WTC11 (cell line): ENCODE measurements at regions not wholly inside any gene's neighbourhood (a gene's known extent, or its start where the extent isn't known, plus 50 kb on each side); places are given as distances from the start of the nearest gene placed in this dataset.
A peak's percentile ranks its signal among the peaks of the same experiment; 100 is the strongest.

Source experiments
- ATAC-seq: fragments of 200-7000 bp; cut with Tn5 transposase; 2 replicates; pipeline ENCODE4 v1.10.0; 2021; ENCODE audit warnings: mild to moderate bottlenecking, moderate library complexity
- CTCF ChIA-PET: fragments of 300-600 bp; sonication (Branson Sonifier 250); formaldehyde crosslinking; loops from one replicate; lab custom pipeline; 2021; ENCODE audit warnings: antibody characterized with exemption; lab: Charles Lee
- POLR2A ChIA-PET: fragments of 350-600 bp; sonication (Branson Sonifier 250); formaldehyde crosslinking; loops from one replicate; lab custom pipeline; 2021; ENCODE audit warnings: antibody characterized with exemption; lab: Charles Lee
- DNase-seq: peaks from one replicate; pipeline ENCODE4 v3.0.0; 2021; ENCODE audit warnings: low spot score
- H3K27ac Mint-ChIP-seq: 2 replicates; pipeline ENCODE4 v1.8.0; 2021; ENCODE audit warnings: mixed read lengths
- H3K27me3 Mint-ChIP-seq: 2 replicates; pipeline ENCODE4 v1.8.0; 2021; ENCODE audit warnings: low read depth, mild to moderate bottlenecking, moderate library complexity, mixed read lengths
- H3K36me3 Mint-ChIP-seq: 2 replicates; pipeline ENCODE4 v1.8.0; 2021; ENCODE audit warnings: mixed read lengths
- H3K4me1 Mint-ChIP-seq: 2 replicates; pipeline ENCODE4 v1.8.0; 2022; ENCODE audit warnings: mixed read lengths
- H3K4me3 Mint-ChIP-seq: 2 replicates; pipeline ENCODE4 v1.8.0; 2021; ENCODE audit warnings: mild to moderate bottlenecking, moderate library complexity, mixed read lengths
- H3K9me3 Mint-ChIP-seq: 2 replicates; pipeline ENCODE4 v1.8.0; 2021; ENCODE audit warnings: mixed read lengths
- E2F1 ChIP-seq: sonication (generic); formaldehyde crosslinking; IDR thresholded peaks from 2 replicates; pipeline ENCODE4 v1.8.0; 2022; ENCODE audit warnings: mild to moderate bottlenecking, missing genetic modification reagents
- ETV6 ChIP-seq: sonication (generic); formaldehyde crosslinking; IDR thresholded peaks from 2 replicates; pipeline ENCODE4 v1.8.1; 2022; ENCODE audit warnings: mild to moderate bottlenecking, missing genetic modification reagents
- GRHL2 ChIP-seq: fragments of 250-450 bp; sonication (Bioruptor Pico); IDR thresholded peaks from 2 replicates; pipeline ENCODE4 v1.8.0; 2022; ENCODE audit warnings: mild to moderate bottlenecking, moderate library complexity; ENCODE audit not compliant: insufficient replicate concordance, severe bottlenecking
- HMGA2 ChIP-seq: fragments of 250-450 bp; sonication (Bioruptor Pico); IDR thresholded peaks from 2 replicates; pipeline ENCODE4 v1.4.0; 2021; ENCODE audit warnings: mild to moderate bottlenecking, moderate library complexity
- MXD4 ChIP-seq: fragments of 250-450 bp; sonication (Bioruptor Pico); IDR thresholded peaks from 2 replicates; pipeline ENCODE4 v1.8.0; 2021; ENCODE audit warnings: mild to moderate bottlenecking, moderate library complexity, borderline replicate concordance
- NFE2L1 ChIP-seq: sonication (generic); formaldehyde crosslinking; IDR thresholded peaks from 2 replicates; pipeline ENCODE4 v1.8.1; 2023; ENCODE audit warnings: missing genetic modification reagents
- NR1H2 ChIP-seq: sonication (generic); formaldehyde crosslinking; IDR thresholded peaks from 2 replicates; pipeline ENCODE4 v1.9.0; 2021; ENCODE audit warnings: mild to moderate bottlenecking, moderate library complexity, missing genetic modification reagents
- SMAD4 ChIP-seq: sonication (generic); formaldehyde crosslinking; IDR thresholded peaks from 2 replicates; pipeline ENCODE4 v1.8.0; 2022; ENCODE audit warnings: mild to moderate bottlenecking, missing genetic modification reagents
- STAT6 ChIP-seq: sonication (generic); formaldehyde crosslinking; conservative IDR thresholded peaks from 2 replicates; pipeline ENCODE4 v1.8.1; 2023; ENCODE audit warnings: mild to moderate bottlenecking, low read depth, missing genetic modification reagents, moderate library complexity
- TP53 ChIP-seq: sonication (generic); formaldehyde crosslinking; IDR thresholded peaks from 2 replicates; pipeline ENCODE4 v1.8.1; 2023; ENCODE audit warnings: mild to moderate bottlenecking, missing genetic modification reagents
- ZNF263 ChIP-seq: sonication (generic); formaldehyde crosslinking; IDR thresholded peaks from 2 replicates; pipeline ENCODE4 v1.8.1; 2022; ENCODE audit warnings: low read depth, mild to moderate bottlenecking, moderate library complexity, missing genetic modification reagents
- ZNF317 ChIP-seq: sonication (generic); formaldehyde crosslinking; IDR thresholded peaks from 2 replicates; pipeline ENCODE4 v1.8.1; 2023; ENCODE audit warnings: low read depth, mild to moderate bottlenecking, moderate library complexity, missing genetic modification reagents, borderline replicate concordance
- ZNF416 ChIP-seq: fragments of 250-450 bp; sonication (Bioruptor Pico); IDR thresholded peaks from 2 replicates; pipeline ENCODE4 v1.9.0; 2021; ENCODE audit warnings: mild to moderate bottlenecking, inconsistent platforms
- TF ChIP-seq, protein P1 (sequence below): sonication (generic); formaldehyde crosslinking; IDR thresholded peaks from 2 replicates; pipeline ENCODE4 v1.8.0; 2023; ENCODE audit warnings: missing genetic modification reagents, mild to moderate bottlenecking, borderline replicate concordance
- TF ChIP-seq, protein P2 (sequence below): fragments of 250-450 bp; sonication (Bioruptor Pico); IDR thresholded peaks from 2 replicates; pipeline ENCODE4 v1.9.0; 2021; ENCODE audit warnings: mild to moderate bottlenecking
- TF ChIP-seq, protein P3 (sequence below): sonication (generic); formaldehyde crosslinking; IDR thresholded peaks from 2 replicates; pipeline ENCODE4 v1.8.1; 2023; ENCODE audit warnings: mild to moderate bottlenecking, missing genetic modification reagents, borderline replicate concordance

DNA sequence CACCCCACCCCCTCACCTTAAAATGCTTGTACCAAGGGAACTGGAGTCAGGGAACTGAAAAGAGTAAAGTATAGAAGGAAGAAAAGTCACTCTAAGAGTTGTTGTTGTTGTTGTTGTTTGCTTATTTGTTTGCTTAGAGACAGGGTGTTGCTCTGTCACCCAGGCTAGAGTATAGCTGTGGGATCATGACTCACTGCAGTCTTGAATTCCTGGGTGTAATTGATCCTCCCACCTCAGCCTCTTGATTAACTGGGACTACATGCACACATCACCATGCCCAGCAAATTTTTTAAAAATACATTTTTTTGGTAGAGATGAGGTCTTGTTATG lies 681.6 kb upstream of the GJE1 start (continued):
- TF ChIP-seq MXD4 (CRISPR knock-in tag) (no peak), STAT6 (CRISPR knock-in tag) (no peak), HMGA2 (CRISPR knock-in tag) (no peak), ZNF263 (no peak), ZNF416 (CRISPR knock-in tag) (no peak), GRHL2 (CRISPR knock-in tag) (no peak)
- TF ChIP-seq, protein P1, sequence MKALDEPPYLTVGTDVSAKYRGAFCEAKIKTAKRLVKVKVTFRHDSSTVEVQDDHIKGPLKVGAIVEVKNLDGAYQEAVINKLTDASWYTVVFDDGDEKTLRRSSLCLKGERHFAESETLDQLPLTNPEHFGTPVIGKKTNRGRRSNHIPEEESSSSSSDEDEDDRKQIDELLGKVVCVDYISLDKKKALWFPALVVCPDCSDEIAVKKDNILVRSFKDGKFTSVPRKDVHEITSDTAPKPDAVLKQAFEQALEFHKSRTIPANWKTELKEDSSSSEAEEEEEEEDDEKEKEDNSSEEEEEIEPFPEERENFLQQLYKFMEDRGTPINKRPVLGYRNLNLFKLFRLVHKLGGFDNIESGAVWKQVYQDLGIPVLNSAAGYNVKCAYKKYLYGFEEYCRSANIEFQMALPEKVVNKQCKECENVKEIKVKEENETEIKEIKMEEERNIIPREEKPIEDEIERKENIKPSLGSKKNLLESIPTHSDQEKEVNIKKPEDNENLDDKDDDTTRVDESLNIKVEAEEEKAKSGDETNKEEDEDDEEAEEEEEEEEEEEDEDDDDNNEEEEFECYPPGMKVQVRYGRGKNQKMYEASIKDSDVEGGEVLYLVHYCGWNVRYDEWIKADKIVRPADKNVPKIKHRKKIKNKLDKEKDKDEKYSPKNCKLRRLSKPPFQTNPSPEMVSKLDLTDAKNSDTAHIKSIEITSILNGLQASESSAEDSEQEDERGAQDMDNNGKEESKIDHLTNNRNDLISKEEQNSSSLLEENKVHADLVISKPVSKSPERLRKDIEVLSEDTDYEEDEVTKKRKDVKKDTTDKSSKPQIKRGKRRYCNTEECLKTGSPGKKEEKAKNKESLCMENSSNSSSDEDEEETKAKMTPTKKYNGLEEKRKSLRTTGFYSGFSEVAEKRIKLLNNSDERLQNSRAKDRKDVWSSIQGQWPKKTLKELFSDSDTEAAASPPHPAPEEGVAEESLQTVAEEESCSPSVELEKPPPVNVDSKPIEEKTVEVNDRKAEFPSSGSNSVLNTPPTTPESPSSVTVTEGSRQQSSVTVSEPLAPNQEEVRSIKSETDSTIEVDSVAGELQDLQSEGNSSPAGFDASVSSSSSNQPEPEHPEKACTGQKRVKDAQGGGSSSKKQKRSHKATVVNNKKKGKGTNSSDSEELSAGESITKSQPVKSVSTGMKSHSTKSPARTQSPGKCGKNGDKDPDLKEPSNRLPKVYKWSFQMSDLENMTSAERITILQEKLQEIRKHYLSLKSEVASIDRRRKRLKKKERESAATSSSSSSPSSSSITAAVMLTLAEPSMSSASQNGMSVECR (CRISPR knock-in tag) = no peak

- peaks cover 24% of the 10 kb centered on the region for H3K4me1 Mint-ChIP-seq
- POLR2A ChIA-PET = no interaction called here
- peaks cover 6% of the 10 kb centered on the region; the same call in 1 of the 2 replicates for H3K9me3 Mint-ChIP-seq
- H3K36me3 Mint-ChIP-seq = peaks cover 7% of the 10 kb centered on the region
- peak; percentile 72 for ATAC-seq
- H3K27ac Mint-ChIP-seq = peak overlapping the region; percentile 24; the same call in 1 of the 2 replicates
- no peak for TF ChIP-seq NR1H2
- TF ChIP-seq SMAD4 (CRISPR knock-in tag) = no peak
- no peak for TF ChIP-seq GRHL2 (CRISPR knock-in tag)
- no peak for TF ChIP-seq ETV6
- no peak for TF ChIP-seq ZNF317 (CRISPR knock-in tag)
- no peak for TF ChIP-seq NFE2L1 (CRISPR knock-in tag)
- TF ChIP-seq, protein P2, sequence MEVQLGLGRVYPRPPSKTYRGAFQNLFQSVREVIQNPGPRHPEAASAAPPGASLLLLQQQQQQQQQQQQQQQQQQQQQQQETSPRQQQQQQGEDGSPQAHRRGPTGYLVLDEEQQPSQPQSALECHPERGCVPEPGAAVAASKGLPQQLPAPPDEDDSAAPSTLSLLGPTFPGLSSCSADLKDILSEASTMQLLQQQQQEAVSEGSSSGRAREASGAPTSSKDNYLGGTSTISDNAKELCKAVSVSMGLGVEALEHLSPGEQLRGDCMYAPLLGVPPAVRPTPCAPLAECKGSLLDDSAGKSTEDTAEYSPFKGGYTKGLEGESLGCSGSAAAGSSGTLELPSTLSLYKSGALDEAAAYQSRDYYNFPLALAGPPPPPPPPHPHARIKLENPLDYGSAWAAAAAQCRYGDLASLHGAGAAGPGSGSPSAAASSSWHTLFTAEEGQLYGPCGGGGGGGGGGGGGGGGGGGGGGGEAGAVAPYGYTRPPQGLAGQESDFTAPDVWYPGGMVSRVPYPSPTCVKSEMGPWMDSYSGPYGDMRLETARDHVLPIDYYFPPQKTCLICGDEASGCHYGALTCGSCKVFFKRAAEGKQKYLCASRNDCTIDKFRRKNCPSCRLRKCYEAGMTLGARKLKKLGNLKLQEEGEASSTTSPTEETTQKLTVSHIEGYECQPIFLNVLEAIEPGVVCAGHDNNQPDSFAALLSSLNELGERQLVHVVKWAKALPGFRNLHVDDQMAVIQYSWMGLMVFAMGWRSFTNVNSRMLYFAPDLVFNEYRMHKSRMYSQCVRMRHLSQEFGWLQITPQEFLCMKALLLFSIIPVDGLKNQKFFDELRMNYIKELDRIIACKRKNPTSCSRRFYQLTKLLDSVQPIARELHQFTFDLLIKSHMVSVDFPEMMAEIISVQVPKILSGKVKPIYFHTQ (CRISPR knock-in tag) = no peak
- TF ChIP-seq HMGA2 (CRISPR knock-in tag) = no peak
- no peak for TF ChIP-seq TP53 (CRISPR knock-in tag)
- no peak for TF ChIP-seq E2F1 (CRISPR knock-in tag)
- TF ChIP-seq, protein P3, sequence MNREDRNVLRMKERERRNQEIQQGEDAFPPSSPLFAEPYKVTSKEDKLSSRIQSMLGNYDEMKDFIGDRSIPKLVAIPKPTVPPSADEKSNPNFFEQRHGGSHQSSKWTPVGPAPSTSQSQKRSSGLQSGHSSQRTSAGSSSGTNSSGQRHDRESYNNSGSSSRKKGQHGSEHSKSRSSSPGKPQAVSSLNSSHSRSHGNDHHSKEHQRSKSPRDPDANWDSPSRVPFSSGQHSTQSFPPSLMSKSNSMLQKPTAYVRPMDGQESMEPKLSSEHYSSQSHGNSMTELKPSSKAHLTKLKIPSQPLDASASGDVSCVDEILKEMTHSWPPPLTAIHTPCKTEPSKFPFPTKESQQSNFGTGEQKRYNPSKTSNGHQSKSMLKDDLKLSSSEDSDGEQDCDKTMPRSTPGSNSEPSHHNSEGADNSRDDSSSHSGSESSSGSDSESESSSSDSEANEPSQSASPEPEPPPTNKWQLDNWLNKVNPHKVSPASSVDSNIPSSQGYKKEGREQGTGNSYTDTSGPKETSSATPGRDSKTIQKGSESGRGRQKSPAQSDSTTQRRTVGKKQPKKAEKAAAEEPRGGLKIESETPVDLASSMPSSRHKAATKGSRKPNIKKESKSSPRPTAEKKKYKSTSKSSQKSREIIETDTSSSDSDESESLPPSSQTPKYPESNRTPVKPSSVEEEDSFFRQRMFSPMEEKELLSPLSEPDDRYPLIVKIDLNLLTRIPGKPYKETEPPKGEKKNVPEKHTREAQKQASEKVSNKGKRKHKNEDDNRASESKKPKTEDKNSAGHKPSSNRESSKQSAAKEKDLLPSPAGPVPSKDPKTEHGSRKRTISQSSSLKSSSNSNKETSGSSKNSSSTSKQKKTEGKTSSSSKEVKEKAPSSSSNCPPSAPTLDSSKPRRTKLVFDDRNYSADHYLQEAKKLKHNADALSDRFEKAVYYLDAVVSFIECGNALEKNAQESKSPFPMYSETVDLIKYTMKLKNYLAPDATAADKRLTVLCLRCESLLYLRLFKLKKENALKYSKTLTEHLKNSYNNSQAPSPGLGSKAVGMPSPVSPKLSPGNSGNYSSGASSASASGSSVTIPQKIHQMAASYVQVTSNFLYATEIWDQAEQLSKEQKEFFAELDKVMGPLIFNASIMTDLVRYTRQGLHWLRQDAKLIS (CRISPR knock-in tag) = no peak
- H3K27me3 Mint-ChIP-seq = no peaks in the 10 kb centered on the region
- no peak for DNase-seq
- H3K4me3 Mint-ChIP-seq = no peak overlapping the region
- CTCF ChIA-PET = no interaction called here
Measured at GRCh38 chr6:141445928-141446628, 686.6 kb upstream of the GJE1 start.
